ENCODE measurements at regions not wholly inside any gene's neighbourhood (a gene's known extent, or its start where the extent isn't known, plus 50 kb on each side); places are given as distances from the start of the nearest gene placed in this dataset.
A peak's percentile ranks its signal among the peaks of the same experiment; 100 is the strongest.

DNA sequence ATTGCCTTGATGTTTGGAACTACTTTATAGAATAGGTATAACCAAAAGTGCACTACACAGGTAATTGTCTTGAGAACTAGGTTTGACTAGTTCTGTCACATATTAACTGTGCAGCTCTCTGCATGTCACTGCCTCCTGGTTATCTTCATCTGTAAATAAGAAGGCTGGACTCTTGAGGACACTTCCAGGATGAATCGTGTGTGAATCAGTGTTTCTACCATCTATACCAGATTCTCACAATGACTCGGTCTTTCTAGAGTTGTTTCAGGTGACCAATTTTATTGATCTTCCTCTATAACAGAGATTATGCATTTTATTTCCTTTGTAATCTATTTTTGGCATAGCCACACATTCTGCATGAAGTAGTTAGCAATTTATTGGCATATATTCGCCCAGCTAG is 1181.0 kb upstream of the TENM4 start:
- ChIA-PET POLR2A (no interaction called here), CTCF (no interaction called here)
- Histone ChIP-seq H3K27me3 (ENCODE audit: control insufficient read depth, insufficient read depth, low read length) (no peaks in the 10 kb centered on the region), H3K9me3 (ENCODE audit: control insufficient read depth, insufficient read depth, low read depth, low read length) (no peaks in the 10 kb centered on the region), H3K4me1 (ENCODE audit: control insufficient read depth, insufficient read depth, low read length) (no peaks in the 10 kb centered on the region), H3K27ac (ENCODE audit: low read length) (no peak overlapping the region), H3K4me3 (ENCODE audit: low read depth in 2 of 2, low read length in 2 of 2) (no peak overlapping the region), H3K36me3 (ENCODE audit: control insufficient read depth, insufficient read depth, low read length) (no peaks in the 10 kb centered on the region)
- intact Hi-C loops (cut with micrococcal nuclease; ENCODE audit: unreplicated experiment) (no loop called here), in situ Hi-C loops (cut with HindIII; ENCODE audit: low pct_unique_long_range_greater_than_20kb, low sequenced_read_pairs) (no loop called here)
- TF ChIP-seq, protein P1, sequence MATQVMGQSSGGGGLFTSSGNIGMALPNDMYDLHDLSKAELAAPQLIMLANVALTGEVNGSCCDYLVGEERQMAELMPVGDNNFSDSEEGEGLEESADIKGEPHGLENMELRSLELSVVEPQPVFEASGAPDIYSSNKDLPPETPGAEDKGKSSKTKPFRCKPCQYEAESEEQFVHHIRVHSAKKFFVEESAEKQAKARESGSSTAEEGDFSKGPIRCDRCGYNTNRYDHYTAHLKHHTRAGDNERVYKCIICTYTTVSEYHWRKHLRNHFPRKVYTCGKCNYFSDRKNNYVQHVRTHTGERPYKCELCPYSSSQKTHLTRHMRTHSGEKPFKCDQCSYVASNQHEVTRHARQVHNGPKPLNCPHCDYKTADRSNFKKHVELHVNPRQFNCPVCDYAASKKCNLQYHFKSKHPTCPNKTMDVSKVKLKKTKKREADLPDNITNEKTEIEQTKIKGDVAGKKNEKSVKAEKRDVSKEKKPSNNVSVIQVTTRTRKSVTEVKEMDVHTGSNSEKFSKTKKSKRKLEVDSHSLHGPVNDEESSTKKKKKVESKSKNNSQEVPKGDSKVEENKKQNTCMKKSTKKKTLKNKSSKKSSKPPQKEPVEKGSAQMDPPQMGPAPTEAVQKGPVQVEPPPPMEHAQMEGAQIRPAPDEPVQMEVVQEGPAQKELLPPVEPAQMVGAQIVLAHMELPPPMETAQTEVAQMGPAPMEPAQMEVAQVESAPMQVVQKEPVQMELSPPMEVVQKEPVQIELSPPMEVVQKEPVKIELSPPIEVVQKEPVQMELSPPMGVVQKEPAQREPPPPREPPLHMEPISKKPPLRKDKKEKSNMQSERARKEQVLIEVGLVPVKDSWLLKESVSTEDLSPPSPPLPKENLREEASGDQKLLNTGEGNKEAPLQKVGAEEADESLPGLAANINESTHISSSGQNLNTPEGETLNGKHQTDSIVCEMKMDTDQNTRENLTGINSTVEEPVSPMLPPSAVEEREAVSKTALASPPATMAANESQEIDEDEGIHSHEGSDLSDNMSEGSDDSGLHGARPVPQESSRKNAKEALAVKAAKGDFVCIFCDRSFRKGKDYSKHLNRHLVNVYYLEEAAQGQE (IDR thresholded peaks at IDR 0.05; ENCODE audit: insufficient read depth in 1 of 2, low read depth in 2 of 2, low read length in 1 of 2) = no peak
- TF ChIP-seq, protein P2, sequence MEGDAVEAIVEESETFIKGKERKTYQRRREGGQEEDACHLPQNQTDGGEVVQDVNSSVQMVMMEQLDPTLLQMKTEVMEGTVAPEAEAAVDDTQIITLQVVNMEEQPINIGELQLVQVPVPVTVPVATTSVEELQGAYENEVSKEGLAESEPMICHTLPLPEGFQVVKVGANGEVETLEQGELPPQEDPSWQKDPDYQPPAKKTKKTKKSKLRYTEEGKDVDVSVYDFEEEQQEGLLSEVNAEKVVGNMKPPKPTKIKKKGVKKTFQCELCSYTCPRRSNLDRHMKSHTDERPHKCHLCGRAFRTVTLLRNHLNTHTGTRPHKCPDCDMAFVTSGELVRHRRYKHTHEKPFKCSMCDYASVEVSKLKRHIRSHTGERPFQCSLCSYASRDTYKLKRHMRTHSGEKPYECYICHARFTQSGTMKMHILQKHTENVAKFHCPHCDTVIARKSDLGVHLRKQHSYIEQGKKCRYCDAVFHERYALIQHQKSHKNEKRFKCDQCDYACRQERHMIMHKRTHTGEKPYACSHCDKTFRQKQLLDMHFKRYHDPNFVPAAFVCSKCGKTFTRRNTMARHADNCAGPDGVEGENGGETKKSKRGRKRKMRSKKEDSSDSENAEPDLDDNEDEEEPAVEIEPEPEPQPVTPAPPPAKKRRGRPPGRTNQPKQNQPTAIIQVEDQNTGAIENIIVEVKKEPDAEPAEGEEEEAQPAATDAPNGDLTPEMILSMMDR (IDR thresholded peaks at IDR 0.05) = no peak
- no peak for TF ChIP-seq POLR2AphosphoS5 (IDR thresholded peaks at IDR 0.05; ENCODE audit: low read depth, low read length)
- TF ChIP-seq SIN3A (IDR thresholded peaks at IDR 0.05; ENCODE audit: borderline replicate concordance, insufficient read depth, low read depth, low read length) = no peak
- TF ChIP-seq TCF7L2 (IDR thresholded peaks at IDR 0.05; ENCODE audit: low read depth, low read length) = peak; percentile 43; the same call in 1 of the 2 replicates
- no TSS peak for BruUV-seq (replicated peaks)
- ATAC-seq = no peak
- DNase-seq (ENCODE audit: low read depth, low spot score) = no peak

DNA sequence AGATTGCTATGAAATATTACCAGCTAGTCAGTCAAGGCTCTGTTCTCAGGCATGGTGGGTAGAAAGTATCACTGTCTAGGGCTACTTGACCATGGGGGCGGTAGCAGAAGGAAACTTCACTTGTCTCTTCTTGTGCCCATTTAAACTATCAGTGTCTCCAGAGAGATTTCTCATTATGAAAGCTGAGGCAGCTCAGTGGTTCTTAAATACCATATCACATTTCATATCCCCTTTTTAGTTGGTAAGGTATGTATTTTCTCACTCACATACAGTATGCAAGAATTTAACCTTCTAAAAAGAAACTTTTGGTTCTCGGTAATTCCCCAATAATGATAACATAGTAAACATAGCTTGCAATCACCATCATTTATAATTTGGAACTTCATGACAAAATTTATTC is 1180.0 kb upstream of the TENM4 start:
- no peak for DNase-seq (ENCODE audit: low read depth, low spot score)
- TF ChIP-seq, protein P2 (IDR thresholded peaks at IDR 0.05) = no peak
- TF ChIP-seq SIN3A (IDR thresholded peaks at IDR 0.05; ENCODE audit: borderline replicate concordance, insufficient read depth, low read depth, low read length) (no peak), TCF7L2 (IDR thresholded peaks at IDR 0.05; ENCODE audit: low read depth, low read length) (no peak), POLR2AphosphoS5 (IDR thresholded peaks at IDR 0.05; ENCODE audit: low read depth, low read length) (no peak)
- TF ChIP-seq, protein P1 (IDR thresholded peaks at IDR 0.05; ENCODE audit: insufficient read depth in 1 of 2, low read depth in 2 of 2, low read length in 1 of 2) = no peak
- Histone ChIP-seq H3K9me3 (ENCODE audit: control insufficient read depth, insufficient read depth, low read depth, low read length) (no peaks in the 10 kb centered on the region), H3K4me1 (ENCODE audit: control insufficient read depth, insufficient read depth, low read length) (no peaks in the 10 kb centered on the region), H3K27ac (ENCODE audit: low read length) (no peak overlapping the region), H3K36me3 (ENCODE audit: control insufficient read depth, insufficient read depth, low read length) (no peaks in the 10 kb centered on the region), H3K4me3 (ENCODE audit: low read depth in 2 of 2, low read length in 2 of 2) (no peak overlapping the region), H3K27me3 (ENCODE audit: control insufficient read depth, insufficient read depth, low read length) (no peaks in the 10 kb centered on the region)
- intact Hi-C loops (cut with micrococcal nuclease; ENCODE audit: unreplicated experiment) (no loop called here), in situ Hi-C loops (cut with HindIII; ENCODE audit: low pct_unique_long_range_greater_than_20kb, low sequenced_read_pairs) (no loop called here)
- CTCF ChIA-PET = no interaction called here
- BruUV-seq (replicated peaks) = no TSS peak
- ATAC-seq = no peak
- POLR2A ChIA-PET = no interaction called here

All from Panc1 (cell line).